B cell (primary cell): ENCODE measurements at regions not wholly inside any gene's neighbourhood (a gene's known extent, or its start where the extent isn't known, plus 50 kb on each side); places are given as distances from the start of the nearest gene placed in this dataset.

Experiments used
- ATAC-seq: fragments of 200-7000 bp; cut with Tn5 transposase; one replicate; pipeline ENCODE4 v1.10.0; 2021; ENCODE audit warnings: low read depth, mild to moderate bottlenecking, moderate number of reproducible peaks, moderate library complexity
- CTCF ChIA-PET: fragments of 350-600 bp; sonication (Branson Sonifier 250); formaldehyde crosslinking; loops from one replicate; lab custom pipeline; 2021; ENCODE audit warnings: antibody characterized with exemption, inconsistent platforms; lab: Charles Lee
- POLR2A ChIA-PET: fragments of 350-600 bp; sonication (Branson Sonifier 250); formaldehyde crosslinking; loops from one replicate; lab custom pipeline; 2021; ENCODE audit warnings: antibody characterized with exemption; lab: Charles Lee
- DNase-seq: peaks from one replicate; pipeline ENCODE4 v3.0.0; 2013
- H2AFZ ChIP-seq: 2 replicates; pipeline ENCODE4 v1.6.1; 2012; ENCODE audit warnings: mild to moderate bottlenecking, low read depth, low read length; ENCODE audit not compliant: insufficient read depth, poor library complexity, severe bottlenecking
- H3K27ac ChIP-seq, 2 donors: 1 replicate in 1 of 2; 2 replicates in 1 of 2; pipeline ENCODE4 v1.5.1; 2012 to 2013; ENCODE audit warnings: low read length in 2 of 2, mild to moderate bottlenecking in 2 of 2, moderate library complexity in 1 of 2
- H3K27me3 ChIP-seq, 4 experiments: fragments of 200-600 bp in 1 of 4; sonication (generic) in 1 of 4; replicated peaks in 1 of 4; 1 replicate in 2 of 4; 2 replicates in 2 of 4; pipeline versions ENCODE4 v1.6.1 to v1.7.0; 2013 to 2016; ENCODE audit warnings: low read length in 3 of 4, mild to moderate bottlenecking in 2 of 4, mixed read lengths in 1 of 4, moderate library complexity in 1 of 4; ENCODE audit not compliant: insufficient read depth in 4 of 4, control insufficient read depth in 3 of 4; ENCODE audit errors: control extremely low read depth in 1 of 4
- H3K36me3 ChIP-seq, 2 experiments: replicated peaks in 1 of 2; 1 replicate in 1 of 2; 2 replicates in 1 of 2; pipeline versions ENCODE4 v1.6.1 to v1.7.1; 2013; ENCODE audit warnings: low read length in 1 of 2; ENCODE audit not compliant: insufficient read depth in 2 of 2, control insufficient read depth in 1 of 2; ENCODE audit errors: control extremely low read depth in 1 of 2, extremely low read depth in 1 of 2
- H3K4me1 ChIP-seq, 2 donors: fragments of 200-600 bp in 1 of 2; sonication (generic) in 1 of 2; 1 replicate in 1 of 2; 2 replicates in 1 of 2; pipeline versions ENCODE4 v1.5.1 to v1.6.1; 2013 to 2017; ENCODE audit warnings: low read length in 2 of 2; ENCODE audit not compliant: control insufficient read depth in 2 of 2, insufficient read depth in 2 of 2
- H3K4me2 ChIP-seq: replicated peaks from 2 replicates; pipeline ENCODE3; 2012; ENCODE audit warnings: mild to moderate bottlenecking, low read depth, low read length; ENCODE audit not compliant: poor library complexity, severe bottlenecking
- H3K4me3 ChIP-seq, 5 experiments: fragments of 200-600 bp in 1 of 5; sonication (generic) in 1 of 5; 1 replicate in 3 of 5; 2 replicates in 2 of 5; pipeline versions ENCODE4 v1.5.1 to v1.7.0; 2011 to 2016; ENCODE audit warnings: low read length in 4 of 5, mild to moderate bottlenecking in 4 of 5, low read depth in 2 of 5, control low read depth in 1 of 5, moderate library complexity in 1 of 5; ENCODE audit not compliant: insufficient read depth in 1 of 5; ENCODE audit errors: control extremely low read depth in 1 of 5, extremely low read depth in 1 of 5
- H3K79me2 ChIP-seq: fragments of 200-600 bp; sonication (generic); one replicate; pipeline ENCODE4 v1.6.0; 2016; ENCODE audit warnings: low read length; ENCODE audit not compliant: control insufficient read depth, insufficient read depth
- H3K9ac ChIP-seq: fragments of 200-600 bp; sonication (generic); 2 replicates; pipeline ENCODE4 v1.6.1; 2017; ENCODE audit warnings: mild to moderate bottlenecking, low read length, moderate library complexity
- H3K9me3 ChIP-seq, 3 donors: one replicate each; pipeline versions ENCODE4 v1.6.1 to v1.7.1; 2013; ENCODE audit warnings: low read length in 2 of 3; ENCODE audit not compliant: control insufficient read depth in 2 of 3, insufficient read depth in 1 of 3; ENCODE audit errors: control extremely low read depth in 1 of 3
- H4K20me1 ChIP-seq: 2 replicates; pipeline ENCODE4 v1.6.0; 2012; ENCODE audit warnings: mild to moderate bottlenecking, low read length; ENCODE audit not compliant: insufficient read depth, control insufficient read depth, poor library complexity, severe bottlenecking
- H3K27ac Mint-ChIP-seq: one replicate; pipeline ENCODE4 v1.8.0; 2021; ENCODE audit warnings: mixed read lengths
- H3K27me3 Mint-ChIP-seq: one replicate; pipeline ENCODE4 v1.8.0; 2021; ENCODE audit warnings: mixed read lengths
- H3K4me1 Mint-ChIP-seq: one replicate; pipeline ENCODE4 v1.8.0; 2021; ENCODE audit warnings: mixed read lengths
- H3K4me3 Mint-ChIP-seq: one replicate; pipeline ENCODE4 v1.8.0; 2021; ENCODE audit warnings: mixed read lengths
- H3K9me3 Mint-ChIP-seq: one replicate; pipeline ENCODE4 v1.8.0; 2022; ENCODE audit warnings: mixed read lengths; ENCODE audit not compliant: insufficient read depth
- EZH2 ChIP-seq: IDR thresholded peaks from 2 replicates; pipeline ENCODE4 v1.6.1; 2012; ENCODE audit warnings: borderline replicate concordance, low read depth, mild to moderate bottlenecking, moderate library complexity, low read length; ENCODE audit not compliant: insufficient read depth, poor library complexity, severe bottlenecking
- WGBS: methylation state at CpG from one replicate; pipeline ENCODE4 v1.1.5; 2013; ENCODE audit warnings: missing lambda C conversion rate; ENCODE audit not compliant: insufficient coverage; 5-methylcytosine and 5-hydroxymethylcytosine counted together
- intact Hi-C: fragments of 100-400 bp; cut with micrococcal nuclease; formaldehyde crosslinking; loops from one replicate; pipeline ENCODE4 v1.10.0; 2022
- TF ChIP-seq, protein P1 (sequence below): fragments of 200-600 bp; IDR thresholded peaks from one replicate; pipeline ENCODE4 v1.8.0; 2022; ENCODE audit warnings: antibody characterized with exemption, mild to moderate bottlenecking

DNA sequence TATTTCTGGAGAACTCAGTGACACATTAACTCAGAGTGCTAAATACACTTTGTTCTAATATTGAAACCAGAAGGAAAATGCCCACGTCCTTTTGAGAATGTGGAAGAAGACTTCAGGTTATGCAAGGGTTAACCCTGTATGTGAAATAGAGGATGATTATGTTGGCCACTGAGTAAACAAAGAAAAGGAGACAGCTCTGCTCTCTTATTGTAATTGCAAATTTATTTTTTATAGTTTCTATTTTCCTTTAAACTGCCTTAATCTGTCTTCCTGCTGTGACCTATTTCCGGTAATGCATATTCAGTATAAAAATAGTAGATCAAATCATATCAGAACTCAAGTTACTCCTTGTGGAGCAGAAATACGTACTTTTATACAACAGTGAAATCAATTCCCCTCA is 1239.2 kb downstream of the ROBO2 start:
- H3K9ac ChIP-seq: no peak overlapping the region
- H3K9me3 ChIP-seq: peaks cover 0 to 11% (median 0%) of the 10 kb centered on the region in 3 donors
- no peak for ATAC-seq
- no peak overlapping the region for H3K4me3 ChIP-seq
- H3K36me3 ChIP-seq: no peaks in the 10 kb centered on the region
- no peaks in the 10 kb centered on the region for H3K79me2 ChIP-seq
- CTCF ChIA-PET: no interaction called here
- no CpG with 5 or more reads among the region's 3 CpGs for WGBS
- no peak for DNase-seq
- no peaks in the 10 kb centered on the region for H4K20me1 ChIP-seq
- POLR2A ChIA-PET: no interaction called here
- H3K27me3 ChIP-seq: no peaks in the 10 kb centered on the region
- H2AFZ ChIP-seq: no peak overlapping the region
- TF ChIP-seq, protein P1, sequence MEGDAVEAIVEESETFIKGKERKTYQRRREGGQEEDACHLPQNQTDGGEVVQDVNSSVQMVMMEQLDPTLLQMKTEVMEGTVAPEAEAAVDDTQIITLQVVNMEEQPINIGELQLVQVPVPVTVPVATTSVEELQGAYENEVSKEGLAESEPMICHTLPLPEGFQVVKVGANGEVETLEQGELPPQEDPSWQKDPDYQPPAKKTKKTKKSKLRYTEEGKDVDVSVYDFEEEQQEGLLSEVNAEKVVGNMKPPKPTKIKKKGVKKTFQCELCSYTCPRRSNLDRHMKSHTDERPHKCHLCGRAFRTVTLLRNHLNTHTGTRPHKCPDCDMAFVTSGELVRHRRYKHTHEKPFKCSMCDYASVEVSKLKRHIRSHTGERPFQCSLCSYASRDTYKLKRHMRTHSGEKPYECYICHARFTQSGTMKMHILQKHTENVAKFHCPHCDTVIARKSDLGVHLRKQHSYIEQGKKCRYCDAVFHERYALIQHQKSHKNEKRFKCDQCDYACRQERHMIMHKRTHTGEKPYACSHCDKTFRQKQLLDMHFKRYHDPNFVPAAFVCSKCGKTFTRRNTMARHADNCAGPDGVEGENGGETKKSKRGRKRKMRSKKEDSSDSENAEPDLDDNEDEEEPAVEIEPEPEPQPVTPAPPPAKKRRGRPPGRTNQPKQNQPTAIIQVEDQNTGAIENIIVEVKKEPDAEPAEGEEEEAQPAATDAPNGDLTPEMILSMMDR: no peak
- no peak for TF ChIP-seq EZH2
- no peaks in the 10 kb centered on the region for H3K27me3 Mint-ChIP-seq
- no peaks in the 10 kb centered on the region for H3K4me1 Mint-ChIP-seq
- no peak overlapping the region for H3K4me2 ChIP-seq
- no peaks in the 10 kb centered on the region for H3K4me1 ChIP-seq
- H3K4me3 Mint-ChIP-seq: no peak overlapping the region
- H3K9me3 Mint-ChIP-seq: peaks cover 6% of the 10 kb centered on the region
- intact Hi-C loops: no loop called here
- no peak overlapping the region for H3K27ac ChIP-seq
- H3K27ac Mint-ChIP-seq: no peak overlapping the region

DNA sequence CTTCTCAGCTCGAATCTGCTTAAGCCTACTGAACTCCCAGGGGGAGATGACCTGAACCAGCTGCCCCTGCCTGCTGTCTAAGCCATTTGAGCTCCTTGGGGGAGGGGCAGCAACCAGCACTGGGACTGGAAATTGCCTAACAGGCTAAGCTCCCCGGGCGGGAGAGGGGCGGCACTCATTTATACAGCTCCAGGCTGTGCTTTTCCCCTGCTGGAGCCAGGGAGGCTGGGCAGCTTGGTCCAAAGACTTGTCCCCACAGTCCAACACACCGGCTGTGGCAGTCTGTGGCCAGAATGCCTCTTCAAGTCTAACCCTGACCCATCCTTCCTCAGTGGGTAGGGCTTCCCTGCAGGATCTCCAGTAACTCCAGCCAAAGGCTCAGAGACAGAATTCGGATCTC is 1241.5 kb downstream of the ROBO2 start:
- no peaks in the 10 kb centered on the region for H3K27me3 ChIP-seq
- TF ChIP-seq, protein P1: no peak
- no peak for TF ChIP-seq EZH2
- DNase-seq: no peak
- ChIA-PET CTCF (no interaction called here), POLR2A (no interaction called here)
- no peak overlapping the region for H2AFZ ChIP-seq
- H3K4me2 ChIP-seq: no peak overlapping the region
- H3K9ac ChIP-seq: no peak overlapping the region
- ATAC-seq: no peak
- H3K4me1 Mint-ChIP-seq: no peaks in the 10 kb centered on the region
- H3K27me3 Mint-ChIP-seq: no peaks in the 10 kb centered on the region
- H3K4me3 ChIP-seq: no peak overlapping the region
- intact Hi-C loops: no loop called here
- H3K27ac Mint-ChIP-seq: no peak overlapping the region
- 80% methylated on average over 6 of the region's 6 CpGs for whole genome bisulfite sequencing
- H3K9me3 Mint-ChIP-seq: peaks cover 2% of the 10 kb centered on the region
- peaks cover 0 to 11% (median 0%) of the 10 kb centered on the region in 3 donors for H3K9me3 ChIP-seq
- no peak overlapping the region for H3K4me3 Mint-ChIP-seq
- no peaks in the 10 kb centered on the region for H3K4me1 ChIP-seq
- H4K20me1 ChIP-seq: no peaks in the 10 kb centered on the region
- H3K79me2 ChIP-seq: no peaks in the 10 kb centered on the region
- no peak overlapping the region for H3K27ac ChIP-seq
- H3K36me3 ChIP-seq: no peaks in the 10 kb centered on the region
